T-cell (primary cell): ENCODE measurements at regions not wholly inside any gene's neighbourhood (a gene's known extent, or its start where the extent isn't known, plus 50 kb on each side); places are given as distances from the start of the nearest gene placed in this dataset.
"Not testable (repeated sequence)": the region's sequence is repeated elsewhere in the genome, so short reads cannot be mapped to it uniquely, and the experiment has no call there.

Experiments
- ATAC-seq, 4 experiments: fragments of 200-7000 bp in 3 of 4; fragments of 150-1000 bp in 1 of 4; cut with Tn5 transposase; replicated peaks in 1 of 4; 1 replicate in 3 of 4; 2 replicates in 1 of 4; pipeline ENCODE4 v1.10.0; 2021; ENCODE audit warnings: moderate library complexity in 3 of 4, mild to moderate bottlenecking in 2 of 4, moderate number of reproducible peaks in 1 of 4
- CTCF ChIA-PET, 2 donors: fragments of 300-600 bp; sonication (Branson Sonifier 250); formaldehyde crosslinking; loops; one replicate each; lab custom pipeline; 2022; ENCODE audit warnings: antibody characterized with exemption in 2 of 2; lab: Charles Lee
- POLR2A ChIA-PET, 2 donors: fragments of 300-600 bp; sonication (Branson Sonifier 250); formaldehyde crosslinking; loops; one replicate each; lab custom pipeline; 2022; ENCODE audit warnings: antibody characterized with exemption in 2 of 2; lab: Charles Lee
- DNase-seq, 35 experiments: peaks; one replicate each; pipeline versions ENCODE4 v3.0.0 to v3.0.0-alpha.2; 2013 to 2023
- H3K27ac ChIP-seq: one replicate; pipeline ENCODE4 v1.5.1; 2013; ENCODE audit warnings: low read length
- H3K27me3 ChIP-seq, 2 experiments: replicated peaks in 1 of 2; 1 replicate in 1 of 2; 2 replicates in 1 of 2; pipeline versions ENCODE4 v1.6.1 to v1.7.0; 2013; ENCODE audit warnings: low read length in 1 of 2, mixed read lengths in 1 of 2; ENCODE audit not compliant: control insufficient read depth in 2 of 2, insufficient read depth in 2 of 2; ENCODE audit errors: extremely low read depth in 1 of 2
- H3K36me3 ChIP-seq, 2 donors: 1 replicate in 1 of 2; 2 replicates in 1 of 2; pipeline versions ENCODE4 v1.6.1 to v1.7.0; 2013; ENCODE audit warnings: low read length in 1 of 2; ENCODE audit not compliant: control insufficient read depth in 2 of 2, insufficient read depth in 1 of 2; ENCODE audit errors: extremely low read depth in 1 of 2
- H3K4me1 ChIP-seq, 2 experiments: 1 replicate in 1 of 2; 2 replicates in 1 of 2; pipeline versions ENCODE4 v1.6.1 to v1.7.0; 2013; ENCODE audit warnings: low read length in 2 of 2, mixed read lengths in 1 of 2; ENCODE audit not compliant: insufficient read depth in 2 of 2, control insufficient read depth in 1 of 2; ENCODE audit errors: extremely low read depth in 1 of 2
- H3K4me3 ChIP-seq, 2 donors: 1 replicate in 1 of 2; 2 replicates in 1 of 2; pipeline versions ENCODE4 v1.5.1 to v1.7.0; 2013; ENCODE audit warnings: mild to moderate bottlenecking in 2 of 2, low read length in 1 of 2, moderate library complexity in 1 of 2; ENCODE audit not compliant: control insufficient read depth in 1 of 2; ENCODE audit errors: extremely low read depth in 1 of 2
- H3K9me3 ChIP-seq: 2 replicates; pipeline ENCODE4 v1.7.0; 2013
- H3K27ac Mint-ChIP-seq, 2 donors: one replicate each; pipeline ENCODE4 v1.8.0; 2020 to 2021; ENCODE audit warnings: mild to moderate bottlenecking in 2 of 2, mixed read lengths in 2 of 2
- H3K27me3 Mint-ChIP-seq, 2 donors: one replicate each; pipeline ENCODE4 v1.8.0; 2021 to 2022; ENCODE audit warnings: mixed read lengths in 2 of 2
- H3K36me3 Mint-ChIP-seq: one replicate; pipeline ENCODE4 v1.8.0; 2021; ENCODE audit warnings: mixed read lengths
- H3K4me1 Mint-ChIP-seq, 3 donors: one replicate each; pipeline ENCODE4 v1.8.0; 2020 to 2022; ENCODE audit warnings: mixed read lengths in 3 of 3, mild to moderate bottlenecking in 1 of 3
- H3K4me3 Mint-ChIP-seq, 3 donors: one replicate each; pipeline ENCODE4 v1.8.0; 2020 to 2022; ENCODE audit warnings: mild to moderate bottlenecking in 3 of 3, mixed read lengths in 3 of 3, moderate library complexity in 3 of 3
- H3K9me3 Mint-ChIP-seq, 3 donors: one replicate each; pipeline ENCODE4 v1.8.0; 2020 to 2022; ENCODE audit warnings: mixed read lengths in 3 of 3
- WGBS: methylation state at CpG from one replicate; pipeline ENCODE4 v1.1.5; 2013; ENCODE audit warnings: missing lambda C conversion rate; ENCODE audit not compliant: insufficient coverage; 5-methylcytosine and 5-hydroxymethylcytosine counted together

DNA sequence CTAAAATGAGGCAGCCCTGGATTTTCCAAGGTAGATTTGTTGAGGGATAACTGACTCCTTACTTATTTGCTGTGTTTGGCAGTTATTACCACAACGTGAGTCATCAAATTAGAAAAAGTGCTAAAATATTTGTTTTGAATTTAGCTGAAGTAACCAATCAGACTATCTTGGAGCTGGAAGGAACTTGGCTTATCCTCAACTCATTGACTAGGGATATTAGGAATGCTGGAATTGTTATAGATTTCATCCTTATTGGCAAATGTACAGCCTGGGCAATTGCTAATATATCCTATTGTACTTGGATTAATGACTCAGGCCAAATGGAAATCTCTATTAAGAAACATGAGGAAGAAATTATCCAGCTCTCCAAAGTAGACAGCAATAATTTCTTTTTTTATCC is 1189.0 kb upstream of the LRRN3 start:
- no CpG with 5 or more reads among the region's 1 CpG for WGBS
- ATAC-seq: no peak
- no peak for DNase-seq

DNA sequence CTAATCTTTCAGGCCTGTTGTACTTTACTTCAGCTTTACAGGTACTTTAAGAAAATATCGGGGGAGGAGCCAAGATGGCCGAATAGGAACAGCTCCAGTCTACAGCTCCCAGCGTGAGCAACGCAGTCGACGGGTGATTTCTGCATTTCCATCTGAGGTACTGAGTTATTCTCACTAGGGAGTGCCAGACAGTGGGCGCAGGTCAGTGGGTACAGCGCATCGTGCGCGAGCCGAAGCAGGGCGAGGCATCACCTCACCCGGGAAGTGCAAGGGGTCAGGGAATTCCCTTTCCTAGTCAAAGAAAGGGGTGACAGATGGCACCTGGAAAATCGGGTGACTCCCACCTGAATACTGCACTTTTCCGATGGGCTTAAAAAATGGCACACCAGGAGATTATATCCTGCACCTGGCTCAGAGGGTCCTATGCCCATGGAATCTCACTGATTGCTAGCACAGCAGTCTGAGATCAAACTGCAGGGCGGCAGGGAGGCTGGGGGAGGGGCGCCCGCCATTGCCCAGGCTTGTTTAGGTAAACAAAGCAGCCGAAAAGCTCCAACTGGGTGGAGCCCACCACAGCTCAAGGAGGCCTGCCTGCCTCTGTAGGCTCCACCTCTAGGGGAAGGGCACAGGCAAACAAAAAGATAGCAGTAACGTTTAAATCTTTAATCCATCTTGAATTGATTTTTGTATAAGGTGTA is 1185.4 kb upstream of the LRRN3 start:
- H3K4me3 ChIP-seq, H3K36me3 Mint-ChIP-seq, H3K27ac Mint-ChIP-seq, H3K9me3 Mint-ChIP-seq, H3K4me3 Mint-ChIP-seq, H3K27ac ChIP-seq, DNase-seq, POLR2A ChIA-PET, CTCF ChIA-PET, H3K27me3 ChIP-seq, H3K9me3 ChIP-seq, H3K4me1 ChIP-seq, H3K36me3 ChIP-seq, H3K27me3 Mint-ChIP-seq, ATAC-seq, H3K4me1 Mint-ChIP-seq: not testable (repeated sequence)
- WGBS: 92% methylated on average over 12 of the region's 21 CpGs

More for the DNA sequence above, 1189.0 kb upstream of the LRRN3 start:
- Mint-ChIP-seq H3K4me1 (no peaks in the 10 kb centered on the region), H3K27ac (no peak overlapping the region), H3K36me3 (no peaks in the 10 kb centered on the region), H3K9me3 (no peaks in the 10 kb centered on the region), H3K4me3 (no peak overlapping the region), H3K27me3 (no peaks in the 10 kb centered on the region)
- Histone ChIP-seq H3K9me3 (no peaks in the 10 kb centered on the region), H3K27ac (no peak overlapping the region), H3K36me3 (no peaks in the 10 kb centered on the region), H3K27me3 (no peaks in the 10 kb centered on the region), H3K4me3 (no peak overlapping the region), H3K4me1 (no peaks in the 10 kb centered on the region)
- CTCF ChIA-PET: no interaction called here
- POLR2A ChIA-PET: no interaction called here

DNA sequence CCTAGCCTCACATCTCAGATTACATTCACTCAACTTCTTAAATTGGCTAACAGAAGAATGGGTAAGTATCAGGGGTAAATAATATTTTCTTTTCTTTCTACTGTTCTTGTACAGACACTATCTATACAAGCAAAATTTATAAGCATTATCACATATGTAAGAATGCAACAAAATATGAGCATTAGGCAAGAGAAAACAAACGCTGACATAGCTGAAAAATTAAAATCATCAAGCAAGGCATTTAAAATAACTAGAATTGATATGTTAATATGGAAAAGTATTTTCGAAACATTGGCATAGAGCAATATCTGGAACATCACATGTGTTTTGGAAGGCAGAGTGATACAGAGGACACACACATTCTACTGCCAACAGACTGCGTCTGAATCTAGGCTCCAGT is 1175.3 kb upstream of the LRRN3 start:
- WGBS: no CpG with 5 or more reads among the region's 3 CpGs
- no peaks in the 10 kb centered on the region for H3K27me3 ChIP-seq
- peaks cover under 1 to 4% (median 1%) of the 10 kb centered on the region in 3 donors for H3K9me3 Mint-ChIP-seq
- no peaks in the 10 kb centered on the region for H3K36me3 Mint-ChIP-seq
- ATAC-seq (no peak), DNase-seq (no peak)
- no peak overlapping the region for H3K4me3 Mint-ChIP-seq
- CTCF ChIA-PET: no interaction called here
- H3K36me3 ChIP-seq: no peaks in the 10 kb centered on the region
- POLR2A ChIA-PET: no interaction called here
- no peak overlapping the region for H3K27ac Mint-ChIP-seq
- no peaks in the 10 kb centered on the region for H3K27me3 Mint-ChIP-seq
- no peaks in the 10 kb centered on the region for H3K4me1 Mint-ChIP-seq
- H3K9me3 ChIP-seq: no peaks in the 10 kb centered on the region
- no peak overlapping the region for H3K4me3 ChIP-seq
- H3K27ac ChIP-seq: no peak overlapping the region
- H3K4me1 ChIP-seq: no peaks in the 10 kb centered on the region

DNA sequence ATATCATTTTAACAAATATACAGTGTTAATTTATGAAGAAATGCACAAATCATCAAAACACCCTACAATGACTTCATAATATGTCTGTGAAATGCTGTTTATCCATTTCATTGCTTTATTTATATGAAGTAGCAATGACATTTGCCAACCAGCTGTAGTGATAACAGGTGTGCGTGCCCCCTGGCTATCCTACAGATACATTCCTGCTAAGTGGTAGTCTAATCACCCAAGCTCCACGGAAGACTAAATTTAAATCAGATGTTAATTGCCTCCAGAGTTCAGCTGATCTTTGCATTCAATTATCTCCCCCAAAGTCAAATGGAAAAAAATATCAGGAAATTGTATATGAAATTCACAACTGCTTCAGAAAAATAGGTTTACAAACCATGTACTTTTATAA is 1164.2 kb upstream of the LRRN3 start:
- no peaks in the 10 kb centered on the region for H3K27me3 Mint-ChIP-seq
- H3K27ac ChIP-seq: no peak overlapping the region
- no peaks in the 10 kb centered on the region for H3K4me1 ChIP-seq
- H3K36me3 Mint-ChIP-seq: no peaks in the 10 kb centered on the region
- no peaks in the 10 kb centered on the region for H3K4me1 Mint-ChIP-seq
- H3K27ac Mint-ChIP-seq: no peak overlapping the region
- DNase-seq (no peak), ATAC-seq (no peak)
- ChIA-PET POLR2A (no interaction called here), CTCF (no interaction called here)
- no peaks in the 10 kb centered on the region for H3K27me3 ChIP-seq
- no peak overlapping the region for H3K4me3 ChIP-seq
- no peaks in the 10 kb centered on the region for H3K36me3 ChIP-seq
- H3K9me3 Mint-ChIP-seq: peaks cover 4 to 16% (median 10%) of the 10 kb centered on the region in 3 donors
- no CpG with 5 or more reads among the region's 2 CpGs for WGBS
- no peaks in the 10 kb centered on the region for H3K9me3 ChIP-seq
- H3K4me3 Mint-ChIP-seq: no peak overlapping the region

DNA sequence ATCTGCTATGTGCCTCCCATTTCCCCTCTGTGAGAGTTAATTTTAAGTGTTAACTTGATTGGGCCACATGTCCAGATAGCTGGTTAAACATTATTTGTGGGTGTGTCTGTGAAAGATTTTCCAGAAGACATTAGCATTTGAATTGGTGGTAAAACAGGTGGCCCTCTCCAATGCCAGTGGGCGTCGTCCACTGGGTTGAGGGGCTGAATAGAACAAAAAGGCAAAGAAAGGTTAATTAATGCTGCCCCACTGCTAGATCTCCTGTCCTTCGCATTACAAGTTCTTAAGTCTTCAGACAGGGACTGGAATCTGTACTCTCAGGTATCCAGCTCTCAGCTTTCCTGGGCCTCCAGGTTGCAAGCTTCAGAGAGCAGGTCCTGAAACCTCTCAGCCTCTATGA is 1160.9 kb upstream of the LRRN3 start:
- Histone ChIP-seq H3K27me3 (no peaks in the 10 kb centered on the region), H3K4me1 (no peaks in the 10 kb centered on the region), H3K27ac (no peak overlapping the region), H3K4me3 (no peak overlapping the region), H3K36me3 (no peaks in the 10 kb centered on the region), H3K9me3 (no peaks in the 10 kb centered on the region)
- H3K4me1 Mint-ChIP-seq: no peaks in the 10 kb centered on the region
- WGBS: no CpG with 5 or more reads among the region's 3 CpGs
- DNase-seq: no peak
- H3K4me3 Mint-ChIP-seq: no peak overlapping the region
- H3K27me3 Mint-ChIP-seq: no peaks in the 10 kb centered on the region
- no peaks in the 10 kb centered on the region for H3K36me3 Mint-ChIP-seq
- no peak for ATAC-seq
- peaks cover 3 to 5% (median 4%) of the 10 kb centered on the region in 3 donors for H3K9me3 Mint-ChIP-seq
- POLR2A ChIA-PET: no interaction called here
- H3K27ac Mint-ChIP-seq: no peak overlapping the region
- CTCF ChIA-PET: no interaction called here

DNA sequence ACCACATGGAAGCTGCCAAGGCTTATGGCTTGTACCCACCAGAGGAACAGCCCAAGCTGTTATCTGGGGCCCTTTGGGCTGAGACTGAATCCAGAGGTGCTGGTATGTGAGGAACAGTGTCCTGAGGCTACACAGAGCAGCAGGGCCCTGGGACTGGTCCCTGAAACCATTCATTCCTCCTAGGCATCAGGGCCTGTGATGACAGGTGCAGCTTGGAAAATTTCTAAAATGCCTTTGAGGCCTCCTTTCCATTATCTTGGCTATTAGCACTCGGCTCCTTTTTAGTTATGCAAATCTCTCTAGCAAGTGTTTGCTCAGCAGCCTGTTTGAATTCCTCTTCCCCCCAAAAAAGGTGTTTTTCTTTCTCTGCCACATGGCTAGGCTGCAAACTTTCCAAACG is 1151.7 kb upstream of the LRRN3 start:
- Mint-ChIP-seq H3K36me3 (no peaks in the 10 kb centered on the region), H3K4me1 (no peaks in the 10 kb centered on the region), H3K27ac (no peak overlapping the region), H3K4me3 (no peak overlapping the region), H3K9me3 (peaks cover 0 to 5% (median 3%) of the 10 kb centered on the region in 3 donors), H3K27me3 (no peaks in the 10 kb centered on the region)
- H3K9me3 ChIP-seq: no peaks in the 10 kb centered on the region
- no peaks in the 10 kb centered on the region for H3K4me1 ChIP-seq
- H3K36me3 ChIP-seq: no peaks in the 10 kb centered on the region
- no peak for DNase-seq
- H3K27ac ChIP-seq: no peak overlapping the region
- ChIA-PET CTCF (no interaction called here), POLR2A (no interaction called here)
- H3K4me3 ChIP-seq: no peak overlapping the region
- no peaks in the 10 kb centered on the region for H3K27me3 ChIP-seq
- 40% methylated on average over 1 of the region's 2 CpGs for WGBS
- ATAC-seq: no peak
